Liver (tissue), 8 donors: ENCODE measurements at regions not wholly inside any gene's neighbourhood (a gene's known extent, or its start where the extent isn't known, plus 50 kb on each side); places are given as distances from the start of the nearest gene placed in this dataset.

Experiments used
- DNase-seq: peaks from one replicate; pipeline ENCODE4 v3.0.0-alpha.2; 2017; ENCODE audit warnings: low spot score
- H3K27ac ChIP-seq, 2 donors: one replicate each; pipeline ENCODE4 v1.7.0; 2013; ENCODE audit warnings: inconsistent platforms in 2 of 2, low read length in 2 of 2, control low read depth in 1 of 2, low read depth in 1 of 2, mild to moderate bottlenecking in 1 of 2
- H3K27me3 ChIP-seq, 4 donors: one replicate each; pipeline versions ENCODE4 v1.6.1 to v1.7.0; 2013; ENCODE audit warnings: low read length in 3 of 4, inconsistent platforms in 1 of 4, mild to moderate bottlenecking in 1 of 4, moderate library complexity in 1 of 4; ENCODE audit not compliant: control insufficient read depth in 4 of 4, insufficient read depth in 4 of 4
- H3K36me3 ChIP-seq, 4 donors: one replicate each; pipeline versions ENCODE4 v1.6.1 to v1.7.0; 2013; ENCODE audit warnings: low read length in 3 of 4, mild to moderate bottlenecking in 3 of 4, low read depth in 1 of 4, moderate library complexity in 1 of 4; ENCODE audit not compliant: control insufficient read depth in 4 of 4, insufficient read depth in 3 of 4
- H3K4me1 ChIP-seq, 4 donors: one replicate each; pipeline versions ENCODE4 v1.6.1 to v1.7.0; 2013; ENCODE audit warnings: low read length in 3 of 4, mild to moderate bottlenecking in 3 of 4, moderate library complexity in 1 of 4; ENCODE audit not compliant: control insufficient read depth in 4 of 4, insufficient read depth in 4 of 4
- H3K4me3 ChIP-seq, 3 donors: one replicate each; pipeline versions ENCODE4 v1.6.1 to v1.7.0; 2013; ENCODE audit warnings: low read length in 3 of 3, control low read depth in 1 of 3, low read depth in 1 of 3, mild to moderate bottlenecking in 1 of 3
- H3K9ac ChIP-seq, 2 donors: one replicate each; pipeline ENCODE4 v1.7.0; 2013; ENCODE audit warnings: low read length in 2 of 2, mild to moderate bottlenecking in 2 of 2, moderate library complexity in 2 of 2, control low read depth in 1 of 2, low read depth in 1 of 2
- H3K9me3 ChIP-seq, 4 donors: one replicate each; pipeline versions ENCODE4 v1.6.1 to v1.7.0; 2013; ENCODE audit warnings: low read length in 3 of 4; ENCODE audit not compliant: control insufficient read depth in 4 of 4
- ATF3 ChIP-seq: IDR thresholded peaks from 2 replicates; pipeline ENCODE4 v1.6.1; 2016; ENCODE audit warnings: antibody characterized with exemption
- CTCF ChIP-seq: fragments of 150-350 bp; IDR thresholded peaks from 2 replicates; pipeline ENCODE4 v1.5.1; 2017; ENCODE audit warnings: improper control_type of control experiment, low read depth, low read length; ENCODE audit not compliant: missing input control
- EGR1 ChIP-seq, 2 donors: IDR thresholded peaks; 2 replicates each; pipeline ENCODE4 v1.6.1; 2016 to 2018; ENCODE audit warnings: antibody characterized with exemption in 2 of 2, low read depth in 2 of 2
- FOXA1 ChIP-seq: IDR thresholded peaks from 2 replicates; pipeline ENCODE4 v1.6.1; 2016; ENCODE audit warnings: antibody characterized with exemption
- FOXA2 ChIP-seq: IDR thresholded peaks from 2 replicates; pipeline ENCODE4 v1.6.1; 2016; ENCODE audit warnings: antibody characterized with exemption
- GABPA ChIP-seq, 2 donors: IDR thresholded peaks in 1 of 2; conservative IDR thresholded peaks in 1 of 2; 2 replicates each; pipeline ENCODE4 v1.6.1; 2016; ENCODE audit warnings: antibody characterized with exemption in 2 of 2, mild to moderate bottlenecking in 1 of 2, moderate library complexity in 1 of 2
- HNF4A ChIP-seq, 2 donors: conservative IDR thresholded peaks; 2 replicates each; pipeline ENCODE4 v1.6.1; 2016; ENCODE audit warnings: antibody characterized with exemption in 2 of 2, mild to moderate bottlenecking in 2 of 2
- HNF4G ChIP-seq: IDR thresholded peaks from 2 replicates; pipeline ENCODE4 v1.6.1; 2016; ENCODE audit warnings: antibody characterized with exemption
- MAX ChIP-seq: IDR thresholded peaks from 2 replicates; pipeline ENCODE4 v1.6.1; 2016; ENCODE audit warnings: antibody characterized with exemption
- NR2F2 ChIP-seq: IDR thresholded peaks from 2 replicates; pipeline ENCODE4 v1.6.1; 2016; ENCODE audit warnings: antibody characterized with exemption
- RXRA ChIP-seq, 2 donors: IDR thresholded peaks; 2 replicates each; pipeline ENCODE4 v1.6.1; 2017 to 2018; ENCODE audit warnings: antibody characterized with exemption in 2 of 2, mild to moderate bottlenecking in 1 of 2
- SP1 ChIP-seq: IDR thresholded peaks from 2 replicates; pipeline ENCODE4 v1.6.1; 2018; ENCODE audit warnings: antibody characterized with exemption, mild to moderate bottlenecking
- TAF1 ChIP-seq: conservative IDR thresholded peaks from 2 replicates; pipeline ENCODE4 v1.6.1; 2016; ENCODE audit warnings: antibody characterized with exemption, mild to moderate bottlenecking
- ZBTB33 ChIP-seq: IDR thresholded peaks from 2 replicates; pipeline ENCODE4 v1.6.1; 2016; ENCODE audit warnings: antibody characterized with exemption
- WGBS: extraction: QIAGEN DNeasy Blood & Tissue Kit; methylation state at CpG from one replicate; pipeline ENCODE4 v1.1.7; 2013; 5-methylcytosine and 5-hydroxymethylcytosine counted together
- donor health status: healthy.
- donor health status: healthy.
- donor health status: healthy.
- donor health status: healthy.
- donor health status: healthy.

GRCh38 chr11:45022294-45023064 lies 71.8 kb upstream of the TP53I11 start:
- Histone ChIP-seq H3K4me1 (peaks cover 0 to 3% (median 0%) of the 10 kb centered on the region in 4 donors), H3K36me3 (no peaks in the 10 kb centered on the region), H3K9me3 (no peaks in the 10 kb centered on the region), H3K9ac (no peak overlapping the region), H3K4me3 (no peak overlapping the region), H3K27me3 (no peaks in the 10 kb centered on the region), H3K27ac (no peak overlapping the region)
- 75% methylated on average over 9 of the region's 9 CpGs for WGBS
- TF ChIP-seq FOXA2 = no peak
- TF ChIP-seq ATF3 = no peak
- no peak for TF ChIP-seq GABPA (IDR thresholded peaks at IDR 0.05 in 1 of 2, conservative IDR thresholded peaks at IDR 0.05 in 1 of 2)
- no peak for TF ChIP-seq FOXA1
- no peak for TF ChIP-seq EGR1 (IDR thresholded peaks at IDR 0.05; ENCODE audit: low read depth in 2 of 2)
- TF ChIP-seq HNF4G = no peak
- TF ChIP-seq ZBTB33 = no peak
- TF ChIP-seq CTCF = no peak
- no peak for TF ChIP-seq NR2F2
- DNase-seq = no peak

- peaks cover 0 to 3% (median 0%) of the 10 kb centered on the region in 4 donors for H3K4me1 ChIP-seq
- H3K4me3 ChIP-seq = no peak overlapping the region
- TF ChIP-seq GABPA (IDR thresholded peaks at IDR 0.05 in 1 of 2, conservative IDR thresholded peaks at IDR 0.05 in 1 of 2) (no peak), NR2F2 (no peak), TAF1 (no peak), MAX (no peak), FOXA2 (no peak), ZBTB33 (no peak), SP1 (no peak), HNF4A (conservative IDR thresholded peaks at IDR 0.05) (no peak), HNF4G (no peak), RXRA (IDR thresholded peaks at IDR 0.05) (no peak)
- no peak for DNase-seq
- H3K9me3 ChIP-seq = no peaks in the 10 kb centered on the region
- H3K27ac ChIP-seq = no peak overlapping the region
- no peaks in the 10 kb centered on the region for H3K36me3 ChIP-seq
- 70% methylated on average over 5 of the region's 5 CpGs for WGBS
- no peak overlapping the region for H3K9ac ChIP-seq
- H3K27me3 ChIP-seq = no peaks in the 10 kb centered on the region
Measured at GRCh38 chr11:45023065-45023365, 72.3 kb upstream of the TP53I11 start.
